Parathyroid adenoma (tissue), 2 donors: ENCODE measurements at regions not wholly inside any gene's neighbourhood (a gene's known extent, or its start where the extent isn't known, plus 50 kb on each side); places are given as distances from the start of the nearest gene placed in this dataset.

Experiments used
- H2AFZ ChIP-seq: fragments of 300-600 bp; sonication (generic); one replicate; pipeline ENCODE4 v1.7.0; 2017; ENCODE audit warnings: antibody characterized with exemption, mild to moderate bottlenecking
- H3K27ac ChIP-seq: fragments of 300-600 bp; sonication (generic); one replicate; pipeline ENCODE4 v1.7.0; 2017
- H3K27me3 ChIP-seq: fragments of 300-600 bp; sonication (generic); one replicate; pipeline ENCODE4 v1.7.0; 2017; ENCODE audit warnings: low read length; ENCODE audit not compliant: control insufficient read depth, insufficient read depth
- H3K36me3 ChIP-seq: fragments of 300-600 bp; sonication (generic); one replicate; pipeline ENCODE4 v1.7.0; 2017; ENCODE audit warnings: low read length; ENCODE audit not compliant: control insufficient read depth, insufficient read depth
- H3K4me1 ChIP-seq: fragments of 300-600 bp; sonication (generic); one replicate; pipeline ENCODE4 v1.7.0; 2017; ENCODE audit warnings: control low read depth
- H3K4me2 ChIP-seq: fragments of 300-600 bp; sonication (generic); one replicate; pipeline ENCODE4 v1.7.0; 2017; ENCODE audit warnings: low read length
- H3K4me3 ChIP-seq: fragments of 300-600 bp; sonication (generic); one replicate; pipeline ENCODE4 v1.7.0; 2017; ENCODE audit warnings: low read depth, low read length
- H3K79me2 ChIP-seq: fragments of 300-600 bp; sonication (generic); one replicate; pipeline ENCODE4 v1.7.0; 2017; ENCODE audit warnings: control low read depth
- H3K9ac ChIP-seq: fragments of 300-600 bp; sonication (generic); one replicate; pipeline ENCODE4 v1.7.0; 2017; ENCODE audit warnings: mild to moderate bottlenecking
- H3K9me3 ChIP-seq: fragments of 300-600 bp; sonication (generic); one replicate; pipeline ENCODE4 v1.7.0; 2017; ENCODE audit warnings: low read length; ENCODE audit not compliant: control insufficient read depth
- TF ChIP-seq, protein P1 (sequence below): fragments of 300-600 bp; sonication (generic); IDR thresholded peaks from one replicate; pipeline ENCODE4 v1.7.0; 2017; ENCODE audit warnings: antibody characterized with exemption, mild to moderate bottlenecking
- donor health status: primary hyperparathyroidism.

DNA sequence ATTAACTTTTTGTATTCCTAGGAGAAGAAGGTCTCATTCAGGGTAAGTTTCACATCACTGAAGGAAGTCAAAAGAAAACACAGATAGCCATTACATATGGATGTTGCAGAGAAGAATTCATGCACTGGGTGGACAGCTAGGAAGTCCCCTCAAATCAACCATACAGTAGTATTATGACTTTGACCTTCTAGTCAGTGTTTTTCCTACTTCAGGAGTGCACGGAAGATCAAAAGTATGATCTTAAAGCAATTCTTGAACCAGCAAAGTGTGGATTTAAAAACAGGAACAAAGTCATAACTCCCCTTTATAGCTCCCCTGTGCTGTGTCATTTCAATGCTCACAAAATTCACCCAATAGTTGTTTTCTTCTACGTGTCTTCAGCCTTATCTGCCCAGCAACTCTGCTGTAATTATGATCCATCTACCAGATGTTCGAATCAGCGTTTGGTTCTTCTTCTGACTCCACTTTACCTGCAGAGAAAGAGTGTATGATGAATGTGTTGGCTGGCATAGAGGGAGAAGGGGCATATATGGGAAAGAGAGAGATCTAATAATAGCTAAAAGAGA, 118.1 kb upstream of the MEIS2 start:
- H3K79me2 ChIP-seq = no peaks in the 10 kb centered on the region
- no peaks in the 10 kb centered on the region for H3K4me1 ChIP-seq
- TF ChIP-seq, protein P1, sequence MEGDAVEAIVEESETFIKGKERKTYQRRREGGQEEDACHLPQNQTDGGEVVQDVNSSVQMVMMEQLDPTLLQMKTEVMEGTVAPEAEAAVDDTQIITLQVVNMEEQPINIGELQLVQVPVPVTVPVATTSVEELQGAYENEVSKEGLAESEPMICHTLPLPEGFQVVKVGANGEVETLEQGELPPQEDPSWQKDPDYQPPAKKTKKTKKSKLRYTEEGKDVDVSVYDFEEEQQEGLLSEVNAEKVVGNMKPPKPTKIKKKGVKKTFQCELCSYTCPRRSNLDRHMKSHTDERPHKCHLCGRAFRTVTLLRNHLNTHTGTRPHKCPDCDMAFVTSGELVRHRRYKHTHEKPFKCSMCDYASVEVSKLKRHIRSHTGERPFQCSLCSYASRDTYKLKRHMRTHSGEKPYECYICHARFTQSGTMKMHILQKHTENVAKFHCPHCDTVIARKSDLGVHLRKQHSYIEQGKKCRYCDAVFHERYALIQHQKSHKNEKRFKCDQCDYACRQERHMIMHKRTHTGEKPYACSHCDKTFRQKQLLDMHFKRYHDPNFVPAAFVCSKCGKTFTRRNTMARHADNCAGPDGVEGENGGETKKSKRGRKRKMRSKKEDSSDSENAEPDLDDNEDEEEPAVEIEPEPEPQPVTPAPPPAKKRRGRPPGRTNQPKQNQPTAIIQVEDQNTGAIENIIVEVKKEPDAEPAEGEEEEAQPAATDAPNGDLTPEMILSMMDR = no peak
- no peak overlapping the region for H3K9ac ChIP-seq
- no peak overlapping the region for H2AFZ ChIP-seq
- no peak overlapping the region for H3K4me3 ChIP-seq
- no peaks in the 10 kb centered on the region for H3K27me3 ChIP-seq
- no peak overlapping the region for H3K27ac ChIP-seq
- no peaks in the 10 kb centered on the region for H3K9me3 ChIP-seq
- H3K4me2 ChIP-seq = no peak overlapping the region
- H3K36me3 ChIP-seq = no peaks in the 10 kb centered on the region

DNA sequence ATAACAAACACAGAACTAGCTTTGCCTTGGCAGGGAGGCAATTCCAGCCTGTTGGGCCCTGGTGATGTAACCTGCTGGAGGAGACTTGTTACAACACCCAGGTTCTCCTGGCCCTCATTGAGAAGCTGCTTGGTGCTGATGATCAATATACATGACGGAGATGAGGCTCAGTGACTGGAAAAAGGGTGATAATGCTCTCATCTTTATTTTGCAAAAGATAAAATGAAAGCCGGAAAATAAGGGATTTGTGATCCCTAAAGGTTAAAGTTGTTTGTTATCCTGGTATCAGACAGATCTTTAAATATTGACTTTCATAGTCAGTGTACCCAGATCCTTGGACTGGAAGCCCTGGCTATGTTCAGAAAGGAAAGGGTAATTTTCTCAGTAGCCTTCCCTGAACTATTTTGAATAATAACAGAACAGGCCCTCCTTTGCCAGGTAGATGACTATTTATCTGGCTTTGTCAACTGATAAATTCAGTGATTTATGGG, 118.9 kb upstream of the MEIS2 start:
- no peak overlapping the region for H3K27ac ChIP-seq
- no peaks in the 10 kb centered on the region for H3K27me3 ChIP-seq

DNA sequence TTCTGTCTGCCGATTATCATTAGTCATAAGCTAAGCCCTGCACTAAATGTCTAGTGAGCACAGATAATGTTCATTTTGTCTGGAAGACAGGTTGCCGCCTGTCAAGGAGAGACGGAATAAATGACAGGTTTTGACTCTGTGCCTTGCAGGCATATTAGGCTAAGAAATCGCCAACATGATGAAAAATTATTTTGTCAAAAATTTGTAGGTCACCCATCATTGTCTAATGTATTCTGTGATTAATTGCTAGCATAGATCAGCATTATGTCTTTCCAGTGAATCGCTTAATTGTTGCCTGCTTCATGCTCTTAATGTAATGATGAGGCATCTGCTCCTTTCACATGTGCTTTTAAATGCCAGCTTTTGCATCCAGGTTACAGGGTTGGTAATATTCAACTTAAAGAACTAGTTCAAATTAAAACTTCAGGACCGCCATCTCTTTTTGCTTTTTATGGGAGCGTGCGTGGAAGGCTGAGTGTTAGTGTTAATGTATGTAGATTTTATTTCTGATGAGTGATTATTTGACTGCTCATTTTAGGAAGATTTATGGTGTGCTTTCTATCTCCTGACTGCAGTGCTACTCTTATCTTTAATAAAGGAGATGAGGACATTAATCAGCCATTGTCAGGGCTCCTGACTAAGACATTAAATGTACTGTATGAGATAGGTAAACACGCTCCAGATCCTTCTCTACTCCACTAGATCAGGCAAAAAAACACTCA, 120.8 kb upstream of the MEIS2 start:
- Histone ChIP-seq H3K9ac (no peak overlapping the region), H3K9me3 (no peaks in the 10 kb centered on the region), H2AFZ (no peak overlapping the region), H3K79me2 (no peaks in the 10 kb centered on the region), H3K4me1 (no peaks in the 10 kb centered on the region), H3K27ac (no peak overlapping the region), H3K36me3 (no peaks in the 10 kb centered on the region), H3K4me3 (no peak overlapping the region), H3K27me3 (no peaks in the 10 kb centered on the region), H3K4me2 (no peak overlapping the region)
- TF ChIP-seq, protein P1 = no peak

More for the DNA sequence above, 118.9 kb upstream of the MEIS2 start:
- H3K4me2 ChIP-seq = no peak overlapping the region
- no peaks in the 10 kb centered on the region for H3K79me2 ChIP-seq
- H3K9ac ChIP-seq = no peak overlapping the region
- no peaks in the 10 kb centered on the region for H3K36me3 ChIP-seq
- H3K4me1 ChIP-seq = no peaks in the 10 kb centered on the region
- H3K9me3 ChIP-seq = no peaks in the 10 kb centered on the region
- H2AFZ ChIP-seq = no peak overlapping the region
- no peak overlapping the region for H3K4me3 ChIP-seq
- TF ChIP-seq, protein P1 = no peak

DNA sequence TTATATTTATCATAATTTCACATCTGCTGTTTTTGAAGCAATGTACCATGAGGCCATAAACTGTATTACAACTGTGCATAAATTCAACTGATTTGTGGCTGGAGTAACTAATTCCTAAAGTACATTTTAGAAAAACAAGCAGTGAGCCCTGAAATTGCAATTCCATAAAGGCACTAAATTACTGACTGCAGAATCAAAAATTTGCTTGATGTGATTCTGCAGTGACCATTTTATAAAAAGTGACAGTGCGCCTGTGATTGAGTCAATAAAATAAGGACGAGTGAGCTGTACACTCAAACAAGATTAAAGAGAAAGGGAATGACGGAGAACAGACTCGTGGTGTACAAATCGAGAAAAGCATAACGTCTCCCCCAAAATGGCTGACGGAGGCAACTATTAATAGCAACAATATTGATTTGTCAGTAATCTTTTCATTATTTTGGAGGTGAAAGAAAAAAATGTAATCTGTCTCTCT, 121.4 kb upstream of the MEIS2 start:
- H3K4me1 ChIP-seq = no peaks in the 10 kb centered on the region
- H3K9me3 ChIP-seq = no peaks in the 10 kb centered on the region
- no peaks in the 10 kb centered on the region for H3K79me2 ChIP-seq
- TF ChIP-seq, protein P1 = no peak
- H3K4me2 ChIP-seq = no peak overlapping the region
- H3K9ac ChIP-seq = no peak overlapping the region
- no peaks in the 10 kb centered on the region for H3K27me3 ChIP-seq
- no peak overlapping the region for H3K4me3 ChIP-seq
- no peak overlapping the region for H3K27ac ChIP-seq
- H2AFZ ChIP-seq = no peak overlapping the region
- no peaks in the 10 kb centered on the region for H3K36me3 ChIP-seq
